ENCODE measurements at regions not wholly inside any gene's neighbourhood (a gene's known extent, or its start where the extent isn't known, plus 50 kb on each side); places are given as distances from the start of the nearest gene placed in this dataset.

DNA sequence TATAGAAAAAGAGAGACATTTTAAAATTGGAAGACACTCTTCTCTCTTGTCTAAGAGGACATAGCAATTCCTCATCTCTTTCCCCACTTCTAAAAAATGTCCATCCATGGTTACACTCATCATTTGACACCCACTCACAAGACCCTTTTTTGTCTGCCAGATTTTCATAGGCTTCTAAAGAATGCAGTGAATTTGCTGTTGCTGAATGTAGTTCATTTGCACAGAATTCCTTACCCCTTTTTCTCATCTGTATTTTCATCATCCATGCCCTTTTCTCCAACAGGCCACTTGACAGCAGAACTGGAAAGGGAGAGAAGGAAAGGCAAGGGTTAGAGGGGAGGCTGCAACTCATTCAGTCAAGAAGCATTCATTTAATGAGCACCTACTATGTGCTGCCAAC, 128.0 kb downstream of the NUAK1 start:
- no peak for TF ChIP-seq ZC3H13 (CRISPR knock-in tag; IDR thresholded peaks at IDR 0.05)
- no peak for TF ChIP-seq ZBTB8A (CRISPR knock-in tag; IDR thresholded peaks at IDR 0.05; ENCODE audit: borderline replicate concordance, low read depth)
- no peak for TF ChIP-seq ZNF530 (CRISPR knock-in tag; IDR thresholded peaks at IDR 0.05; ENCODE audit: low read depth)
- no peak for TF ChIP-seq ZNF232 (CRISPR knock-in tag; IDR thresholded peaks at IDR 0.05; ENCODE audit: borderline replicate concordance)
- TF ChIP-seq, protein P1, sequence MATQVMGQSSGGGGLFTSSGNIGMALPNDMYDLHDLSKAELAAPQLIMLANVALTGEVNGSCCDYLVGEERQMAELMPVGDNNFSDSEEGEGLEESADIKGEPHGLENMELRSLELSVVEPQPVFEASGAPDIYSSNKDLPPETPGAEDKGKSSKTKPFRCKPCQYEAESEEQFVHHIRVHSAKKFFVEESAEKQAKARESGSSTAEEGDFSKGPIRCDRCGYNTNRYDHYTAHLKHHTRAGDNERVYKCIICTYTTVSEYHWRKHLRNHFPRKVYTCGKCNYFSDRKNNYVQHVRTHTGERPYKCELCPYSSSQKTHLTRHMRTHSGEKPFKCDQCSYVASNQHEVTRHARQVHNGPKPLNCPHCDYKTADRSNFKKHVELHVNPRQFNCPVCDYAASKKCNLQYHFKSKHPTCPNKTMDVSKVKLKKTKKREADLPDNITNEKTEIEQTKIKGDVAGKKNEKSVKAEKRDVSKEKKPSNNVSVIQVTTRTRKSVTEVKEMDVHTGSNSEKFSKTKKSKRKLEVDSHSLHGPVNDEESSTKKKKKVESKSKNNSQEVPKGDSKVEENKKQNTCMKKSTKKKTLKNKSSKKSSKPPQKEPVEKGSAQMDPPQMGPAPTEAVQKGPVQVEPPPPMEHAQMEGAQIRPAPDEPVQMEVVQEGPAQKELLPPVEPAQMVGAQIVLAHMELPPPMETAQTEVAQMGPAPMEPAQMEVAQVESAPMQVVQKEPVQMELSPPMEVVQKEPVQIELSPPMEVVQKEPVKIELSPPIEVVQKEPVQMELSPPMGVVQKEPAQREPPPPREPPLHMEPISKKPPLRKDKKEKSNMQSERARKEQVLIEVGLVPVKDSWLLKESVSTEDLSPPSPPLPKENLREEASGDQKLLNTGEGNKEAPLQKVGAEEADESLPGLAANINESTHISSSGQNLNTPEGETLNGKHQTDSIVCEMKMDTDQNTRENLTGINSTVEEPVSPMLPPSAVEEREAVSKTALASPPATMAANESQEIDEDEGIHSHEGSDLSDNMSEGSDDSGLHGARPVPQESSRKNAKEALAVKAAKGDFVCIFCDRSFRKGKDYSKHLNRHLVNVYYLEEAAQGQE (IDR thresholded peaks at IDR 0.05; ENCODE audit: borderline replicate concordance in 1 of 2, low read depth in 1 of 2, low read length in 2 of 2): no peak
- no peak for TF ChIP-seq ZNF350 (CRISPR knock-in tag; IDR thresholded peaks at IDR 0.05; ENCODE audit: borderline replicate concordance, low read depth)
- TF ChIP-seq KLF9 (CRISPR knock-in tag; IDR thresholded peaks at IDR 0.05; ENCODE audit: low read depth): no peak
- TF ChIP-seq NFYB (CRISPR knock-in tag; IDR thresholded peaks at IDR 0.05): no peak
- no peak for TF ChIP-seq BCL6 (CRISPR knock-in tag; IDR thresholded peaks at IDR 0.05)
- no peak for TF ChIP-seq ZNF460 (CRISPR knock-in tag; IDR thresholded peaks at IDR 0.05; ENCODE audit: borderline replicate concordance)
- TF ChIP-seq ZFP36 (IDR thresholded peaks at IDR 0.05; ENCODE audit: borderline replicate concordance, low read depth, low read length, partially characterized antibody): no peak
- no peak for TF ChIP-seq REPIN1 (CRISPR knock-in tag; IDR thresholded peaks at IDR 0.05; ENCODE audit: borderline replicate concordance, low read depth)
